Activated T-cell treated with anti-CD3 and anti-CD28 coated beads, Interleukin-2, amount 50 U/mL, for 72 hours (primary cell): ENCODE measurements at regions not wholly inside any gene's neighbourhood (a gene's known extent, or its start where the extent isn't known, plus 50 kb on each side); places are given as distances from the start of the nearest gene placed in this dataset.

Experiments used
- ATAC-seq, 2 donors: fragments of 150-1000 bp; cut with Tn5 transposase; replicated peaks in 1 of 2; 2 replicates each; pipeline ENCODE4 v1.10.0; 2021; ENCODE audit warnings: moderate library complexity in 2 of 2, mild to moderate bottlenecking in 1 of 2
- DNase-seq, 2 donors: peaks; one replicate each; pipeline ENCODE4 v3.0.0; 2021 to 2022; ENCODE audit warnings: mixed read lengths in 1 of 2
- H3K27ac Mint-ChIP-seq: one replicate; pipeline ENCODE4 v1.8.0; 2022; ENCODE audit warnings: mild to moderate bottlenecking, moderate library complexity, mixed read lengths
- H3K27me3 Mint-ChIP-seq: one replicate; pipeline ENCODE4 v1.8.0; 2022; ENCODE audit warnings: low read depth, mixed read lengths
- H3K36me3 Mint-ChIP-seq, 2 donors: one replicate each; pipeline ENCODE4 v1.8.0; 2022; ENCODE audit warnings: mixed read lengths in 2 of 2, mild to moderate bottlenecking in 1 of 2; ENCODE audit not compliant: insufficient read depth in 2 of 2
- H3K4me1 Mint-ChIP-seq: one replicate; pipeline ENCODE4 v1.8.0; 2022; ENCODE audit warnings: low read depth, mixed read lengths
- H3K4me3 Mint-ChIP-seq, 2 donors: one replicate each; pipeline ENCODE4 v1.8.0; 2022; ENCODE audit warnings: mild to moderate bottlenecking in 2 of 2, mixed read lengths in 2 of 2, moderate library complexity in 2 of 2
- H3K9me3 Mint-ChIP-seq, 2 donors: one replicate each; pipeline ENCODE4 v1.8.0; 2022; ENCODE audit warnings: mixed read lengths in 2 of 2

GRCh38 chr4:66691101-66691500, 854.2 kb downstream of the CENPC start:
- Mint-ChIP-seq H3K4me3 (no peak overlapping the region), H3K36me3 (no peaks in the 10 kb centered on the region), H3K9me3 (peaks cover 0 to 2% of the 10 kb centered on the region in 2 donors), H3K27me3 (no peaks in the 10 kb centered on the region), H3K4me1 (no peaks in the 10 kb centered on the region), H3K27ac (no peak overlapping the region)
- no peak for ATAC-seq
- no peak for DNase-seq

- no peak overlapping the region for H3K4me3 Mint-ChIP-seq
- no peak overlapping the region for H3K27ac Mint-ChIP-seq
- DNase-seq (no peak), ATAC-seq (no peak)
- no peaks in the 10 kb centered on the region for H3K36me3 Mint-ChIP-seq
- H3K9me3 Mint-ChIP-seq = peaks cover 0 to 2% of the 10 kb centered on the region in 2 donors
- no peaks in the 10 kb centered on the region for H3K4me1 Mint-ChIP-seq
- H3K27me3 Mint-ChIP-seq = no peaks in the 10 kb centered on the region
These were observed 856.6 kb downstream of the CENPC start for GRCh38 chr4:66688674-66689073.

DNA sequence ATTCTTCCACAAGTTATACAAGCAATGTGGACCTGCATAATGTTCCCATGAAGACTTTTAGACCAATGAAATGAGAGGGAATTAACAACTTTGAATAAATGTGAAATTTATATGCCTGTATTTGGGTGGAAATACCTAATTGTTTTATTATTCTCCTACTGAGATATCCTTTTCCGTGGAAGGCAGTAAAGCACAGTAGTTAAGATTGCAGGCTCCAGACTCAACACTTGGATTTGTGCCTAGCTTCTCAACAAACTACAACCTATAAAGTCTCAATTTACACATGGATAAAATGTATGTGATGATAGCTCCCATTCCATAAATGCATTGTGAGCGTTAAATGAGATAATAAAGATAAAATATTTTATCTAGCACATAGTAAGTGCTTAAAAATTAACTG, 857.8 kb downstream of the CENPC start:
- no peak for DNase-seq
- Mint-ChIP-seq H3K4me3 (no peak overlapping the region), H3K36me3 (no peaks in the 10 kb centered on the region), H3K27ac (no peak overlapping the region), H3K4me1 (no peaks in the 10 kb centered on the region), H3K9me3 (peaks cover 0 to 4% of the 10 kb centered on the region in 2 donors), H3K27me3 (no peaks in the 10 kb centered on the region)
- no peak for ATAC-seq

DNA sequence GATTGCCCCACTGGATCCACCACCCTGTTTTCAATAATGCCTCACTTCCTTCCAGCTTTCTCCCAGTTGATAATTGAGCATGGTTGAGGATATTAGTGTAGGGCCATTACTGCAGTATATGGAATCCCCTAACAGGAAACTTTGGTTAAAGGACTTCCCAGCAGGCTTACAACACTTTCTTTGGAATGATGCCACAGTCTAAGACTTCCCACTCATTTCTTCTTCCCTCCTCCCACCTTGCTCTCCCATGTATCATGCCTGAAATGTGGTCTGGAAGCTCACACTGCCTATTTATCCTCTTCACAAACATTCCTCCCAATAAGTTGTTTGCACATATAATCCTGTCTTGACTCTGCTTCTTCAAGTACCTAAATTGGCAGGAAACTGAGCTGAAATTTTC, 863.3 kb downstream of the CENPC start:
- Mint-ChIP-seq H3K27me3 (no peaks in the 10 kb centered on the region), H3K4me1 (no peaks in the 10 kb centered on the region), H3K36me3 (no peaks in the 10 kb centered on the region), H3K4me3 (no peak overlapping the region), H3K9me3 (peaks cover 2 to 8% of the 10 kb centered on the region in 2 donors), H3K27ac (no peak overlapping the region)
- no peak for ATAC-seq
- DNase-seq = no peak

GRCh38 chr4:66667249-66667648, 878.1 kb downstream of the CENPC start:
- DNase-seq (no peak), ATAC-seq (no peak)
- Mint-ChIP-seq H3K4me1 (no peaks in the 10 kb centered on the region), H3K9me3 (peaks cover 2 to 4% of the 10 kb centered on the region in 2 donors), H3K27ac (no peak overlapping the region), H3K4me3 (no peak overlapping the region), H3K36me3 (no peaks in the 10 kb centered on the region), H3K27me3 (no peaks in the 10 kb centered on the region)

GRCh38 chr4:66662620-66663019, 882.7 kb downstream of the CENPC start:
- Mint-ChIP-seq H3K27me3 (no peaks in the 10 kb centered on the region), H3K27ac (no peak overlapping the region), H3K4me3 (no peak overlapping the region), H3K4me1 (no peaks in the 10 kb centered on the region), H3K36me3 (no peaks in the 10 kb centered on the region), H3K9me3 (peaks cover 0 to 6% of the 10 kb centered on the region in 2 donors)
- DNase-seq (no peak), ATAC-seq (no peak)

DNA sequence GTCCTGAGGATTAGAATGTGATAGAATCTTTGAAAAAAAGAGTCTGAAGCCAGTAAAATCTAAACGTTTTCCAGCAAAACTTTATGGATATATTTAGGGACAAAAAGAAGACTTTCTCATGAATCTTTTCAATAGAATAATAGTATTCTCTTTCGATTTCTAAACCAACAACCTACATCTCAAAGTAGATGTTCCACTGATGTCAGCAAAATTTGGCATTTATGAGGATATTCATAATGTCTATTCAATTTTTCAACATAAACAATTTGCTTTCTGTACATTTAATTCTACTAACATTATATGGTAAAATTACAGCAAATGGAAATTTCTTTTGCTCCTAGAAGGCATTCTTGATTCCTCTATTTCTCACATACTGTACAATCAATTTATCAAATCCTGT, 886.5 kb downstream of the CENPC start:
- Mint-ChIP-seq H3K9me3 (peaks cover 0 to 3% of the 10 kb centered on the region in 2 donors), H3K36me3 (no peaks in the 10 kb centered on the region), H3K4me3 (no peak overlapping the region), H3K27me3 (no peaks in the 10 kb centered on the region), H3K27ac (no peak overlapping the region), H3K4me1 (no peaks in the 10 kb centered on the region)
- ATAC-seq (no peak), DNase-seq (no peak)

DNA sequence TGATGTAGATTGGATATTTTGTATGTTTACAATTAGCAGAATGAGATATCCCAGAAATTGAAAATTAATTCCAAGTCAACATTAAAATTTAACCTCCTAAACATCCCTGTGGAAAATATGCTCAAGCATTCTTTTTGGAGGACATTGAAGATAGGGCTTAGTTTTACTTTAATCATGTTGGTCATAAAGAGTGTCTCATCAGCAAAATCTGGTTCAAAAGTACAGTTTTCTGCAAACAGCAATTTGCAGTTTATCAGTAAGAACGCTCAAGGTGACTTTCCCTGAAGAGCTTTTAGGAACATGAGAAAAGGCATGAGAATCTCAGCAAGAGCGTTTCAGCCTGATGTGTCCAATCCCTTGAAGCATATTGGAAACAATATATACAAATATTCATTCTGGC, 889.8 kb downstream of the CENPC start:
- Mint-ChIP-seq H3K27me3 (no peaks in the 10 kb centered on the region), H3K9me3 (peaks cover 0 to 2% of the 10 kb centered on the region in 2 donors), H3K36me3 (no peaks in the 10 kb centered on the region), H3K4me1 (no peaks in the 10 kb centered on the region), H3K27ac (no peak overlapping the region), H3K4me3 (no peak overlapping the region)
- DNase-seq (no peak), ATAC-seq (no peak)

DNA sequence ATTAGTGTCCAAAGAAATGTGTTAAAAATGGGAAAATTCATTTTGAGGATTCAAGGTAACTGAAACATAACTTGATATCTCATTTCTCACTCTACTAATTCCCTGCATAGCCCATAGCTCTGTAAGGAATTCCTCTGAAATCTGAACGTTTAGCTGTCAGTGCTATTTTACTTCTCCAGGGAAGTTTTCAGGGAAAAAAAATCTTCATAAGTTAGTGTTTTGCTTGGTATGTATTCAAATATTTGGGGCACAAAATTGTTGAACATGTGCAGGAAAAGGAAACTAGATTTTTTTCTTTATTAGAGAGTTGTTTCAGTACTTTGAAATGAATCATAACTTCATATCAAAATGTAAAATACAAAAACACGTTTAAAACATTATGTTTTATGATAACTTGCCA, 891.4 kb downstream of the CENPC start:
- Mint-ChIP-seq H3K9me3 (no peaks in the 10 kb centered on the region), H3K27me3 (no peaks in the 10 kb centered on the region), H3K4me3 (no peak overlapping the region), H3K36me3 (no peaks in the 10 kb centered on the region), H3K27ac (no peak overlapping the region), H3K4me1 (no peaks in the 10 kb centered on the region)
- ATAC-seq (no peak), DNase-seq (no peak)

DNA sequence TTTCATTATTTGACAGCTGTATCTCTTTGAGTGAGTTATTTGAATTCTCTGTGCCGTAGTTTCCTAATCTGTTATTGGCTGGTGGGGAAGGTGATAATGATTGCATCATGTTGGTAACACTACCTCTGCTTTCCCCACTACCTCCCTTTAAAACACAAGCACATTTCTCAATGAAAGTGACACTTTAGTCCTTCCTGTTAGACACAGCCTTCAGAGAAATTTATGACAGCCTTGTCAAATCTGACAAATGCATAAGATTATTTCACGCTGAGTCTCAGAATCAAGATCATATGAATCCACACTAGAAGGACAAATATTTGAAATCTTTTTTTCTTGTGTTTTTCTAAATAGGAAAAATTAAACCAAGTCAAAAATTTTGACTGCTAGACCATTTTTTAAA, 896.1 kb downstream of the CENPC start:
- Mint-ChIP-seq H3K27ac (no peak overlapping the region), H3K4me3 (no peak overlapping the region), H3K27me3 (no peaks in the 10 kb centered on the region), H3K36me3 (no peaks in the 10 kb centered on the region), H3K9me3 (no peaks in the 10 kb centered on the region), H3K4me1 (no peaks in the 10 kb centered on the region)
- ATAC-seq = no peak
- DNase-seq = no peak

GRCh38 chr4:66647926-66648325, 897.4 kb downstream of the CENPC start:
- H3K4me3 Mint-ChIP-seq = no peak overlapping the region
- DNase-seq (no peak), ATAC-seq (no peak)
- no peaks in the 10 kb centered on the region for H3K4me1 Mint-ChIP-seq
- H3K27ac Mint-ChIP-seq = no peak overlapping the region
- H3K9me3 Mint-ChIP-seq = no peaks in the 10 kb centered on the region
- no peaks in the 10 kb centered on the region for H3K36me3 Mint-ChIP-seq
- no peaks in the 10 kb centered on the region for H3K27me3 Mint-ChIP-seq

GRCh38 chr4:66647476-66647875, 897.8 kb downstream of the CENPC start:
- ATAC-seq = no peak
- no peaks in the 10 kb centered on the region for H3K27me3 Mint-ChIP-seq
- H3K36me3 Mint-ChIP-seq = no peaks in the 10 kb centered on the region
- H3K27ac Mint-ChIP-seq = no peak overlapping the region
- H3K9me3 Mint-ChIP-seq = peaks cover 0 to 2% of the 10 kb centered on the region in 2 donors
- H3K4me3 Mint-ChIP-seq = no peak overlapping the region
- no peaks in the 10 kb centered on the region for H3K4me1 Mint-ChIP-seq
- no peak for DNase-seq

- Mint-ChIP-seq H3K4me3 (no peak overlapping the region), H3K9me3 (peaks cover 0 to 2% of the 10 kb centered on the region in 2 donors), H3K4me1 (no peaks in the 10 kb centered on the region), H3K27me3 (no peaks in the 10 kb centered on the region), H3K27ac (no peak overlapping the region), H3K36me3 (no peaks in the 10 kb centered on the region)
- DNase-seq (no peak), ATAC-seq (no peak)
These were observed 904.9 kb downstream of the CENPC start for GRCh38 chr4:66640233-66640990.

- DNase-seq = no peak
These were observed 905.9 kb downstream of the CENPC start for GRCh38 chr4:66639361-66639760.

More at GRCh38 chr4:66639361-66639760, 905.9 kb downstream of the CENPC start:
- Mint-ChIP-seq H3K4me3 (no peak overlapping the region), H3K27ac (no peak overlapping the region), H3K9me3 (peaks cover 0 to 4% of the 10 kb centered on the region in 2 donors), H3K36me3 (no peaks in the 10 kb centered on the region), H3K4me1 (no peaks in the 10 kb centered on the region), H3K27me3 (no peaks in the 10 kb centered on the region)
- no peak for ATAC-seq
